NCI-H187 (cell line): ENCODE measurements at regions not wholly inside any gene's neighbourhood (a gene's known extent, or its start where the extent isn't known, plus 50 kb on each side); places are given as distances from the start of the nearest gene placed in this dataset.
"Not testable (repeated sequence)": the region's sequence is repeated elsewhere in the genome, so short reads cannot be mapped to it uniquely, and the experiment has no call there.

Source experiments
- DNase-seq, 2 experiments: peaks; one replicate each; lab custom pipeline; 2025; lab: John Stamatoyannopoulos, UW

DNA sequence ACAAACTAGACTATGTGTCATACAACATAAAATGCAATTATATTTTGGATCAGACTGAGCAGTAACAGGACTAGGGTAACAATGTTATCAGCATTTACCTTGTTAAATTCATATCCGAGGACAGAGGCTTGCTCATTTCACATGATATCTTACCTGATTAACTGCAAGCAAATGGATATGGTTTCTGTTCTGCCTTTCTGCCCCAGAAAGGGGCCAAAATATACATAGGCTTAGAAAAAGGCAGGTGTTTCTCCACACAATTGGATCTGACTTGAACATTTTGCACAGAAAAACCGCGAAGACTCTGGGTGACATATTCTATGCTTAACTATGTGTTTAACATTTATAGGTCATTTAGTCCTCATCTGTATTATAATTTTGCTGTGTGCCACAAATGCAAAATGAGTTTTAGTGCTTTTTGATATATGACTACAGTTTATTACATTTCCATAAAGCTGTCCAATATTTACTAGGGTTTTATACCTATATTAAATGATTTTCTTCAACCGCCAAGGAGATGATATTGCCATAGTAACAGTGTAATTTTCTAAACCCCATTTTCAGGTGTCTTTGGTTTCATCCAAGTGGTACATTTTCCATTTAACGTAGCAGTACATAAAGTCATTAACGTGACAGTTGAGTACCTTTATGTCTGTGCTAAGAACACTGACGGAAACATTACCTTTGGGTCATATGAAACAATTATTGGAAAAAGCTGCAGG, 249.3 kb upstream of the KRR1 start:
- no peak for DNase-seq

DNA sequence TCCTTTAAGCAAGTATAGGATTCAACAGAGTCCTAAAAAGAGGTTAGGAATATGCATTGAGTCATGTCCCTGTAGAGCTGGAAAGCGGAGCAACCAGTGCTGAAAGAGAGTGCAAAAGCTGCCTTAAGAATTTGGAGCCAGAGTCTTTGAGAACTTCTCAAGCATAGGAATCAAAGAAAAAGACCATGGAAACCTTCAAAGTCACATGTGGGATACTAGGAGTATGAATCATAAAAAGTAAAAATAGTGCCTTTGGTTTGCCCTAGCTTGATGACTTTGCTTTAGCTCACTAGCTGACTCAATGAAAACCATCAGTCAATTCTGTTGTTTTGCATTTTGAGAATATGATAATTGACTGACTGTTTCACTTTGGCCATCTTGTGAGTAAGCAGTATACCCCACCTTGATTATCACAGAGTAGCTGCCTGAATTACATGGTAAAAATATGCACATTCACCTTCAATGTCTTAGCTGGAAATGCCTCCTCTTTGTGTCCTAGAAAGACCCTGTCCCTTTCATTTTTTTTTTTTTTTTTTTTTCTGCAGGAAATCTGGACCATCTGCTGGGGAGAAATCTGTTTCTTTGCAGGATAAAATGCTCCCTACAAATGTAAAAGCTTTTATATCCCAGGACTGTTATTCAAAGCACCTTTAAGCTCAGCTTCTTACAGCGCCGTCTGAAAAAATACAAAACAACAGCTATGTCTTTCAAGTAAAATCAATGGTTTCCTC, 248.6 kb upstream of the KRR1 start:
- no peak for DNase-seq

DNA sequence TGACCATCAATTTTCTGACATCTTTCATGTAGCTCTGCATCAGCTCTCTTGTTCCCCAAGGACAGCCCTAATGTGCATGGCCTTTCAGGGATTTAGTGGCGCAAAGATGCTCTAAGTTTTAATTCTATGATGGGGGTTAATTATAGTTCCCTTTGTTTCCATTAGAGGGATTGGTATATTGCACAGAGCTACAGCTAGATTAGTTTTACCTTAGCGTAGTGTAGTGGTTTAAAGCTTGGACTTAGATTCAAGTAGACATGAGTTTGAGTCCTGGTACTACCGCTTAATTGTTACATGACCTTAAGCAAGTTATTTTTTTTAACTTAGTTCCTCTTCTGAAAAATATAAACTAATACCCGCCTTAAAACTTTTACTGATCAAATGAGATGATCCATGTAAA, 247.8 kb upstream of the KRR1 start:
- no peak for DNase-seq

DNA sequence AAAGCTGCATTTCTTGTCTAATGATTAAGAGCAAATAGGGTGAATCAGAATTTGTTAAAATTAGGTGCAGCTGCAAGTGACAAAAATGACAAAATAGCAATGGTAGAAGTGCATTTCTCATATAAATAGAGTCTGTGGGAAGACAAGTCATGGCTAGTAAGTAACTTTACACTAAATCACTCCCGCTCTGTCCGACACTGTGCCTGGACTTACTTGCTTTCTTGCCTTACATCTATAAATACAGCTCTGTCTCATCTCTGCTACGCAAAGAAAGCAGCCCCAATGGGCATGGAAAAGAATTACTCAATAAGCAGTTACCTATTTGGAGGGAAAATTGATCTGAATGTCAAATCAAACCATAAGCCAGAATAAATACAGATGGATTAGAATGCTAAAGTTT, 245.4 kb upstream of the KRR1 start:
- DNase-seq = no peak

DNA sequence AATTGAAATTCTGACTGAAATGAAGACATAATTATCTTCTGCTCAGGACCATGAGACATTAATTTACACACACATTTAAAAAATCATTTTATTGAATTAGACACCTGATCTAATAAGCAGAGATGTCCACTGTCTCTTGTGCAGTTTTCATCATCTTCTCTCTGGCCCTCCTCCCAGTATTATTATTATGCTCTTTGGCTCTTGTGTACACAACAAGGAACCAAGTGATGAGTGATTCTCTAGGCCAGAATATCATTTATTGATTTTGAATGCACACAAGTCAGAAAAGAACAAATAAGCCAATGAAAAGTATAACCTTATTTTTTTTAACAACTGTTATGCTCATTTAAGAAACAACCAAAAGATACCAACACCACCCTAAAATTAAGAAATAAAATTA, 244.7 kb upstream of the KRR1 start:
- no peak for DNase-seq

DNA sequence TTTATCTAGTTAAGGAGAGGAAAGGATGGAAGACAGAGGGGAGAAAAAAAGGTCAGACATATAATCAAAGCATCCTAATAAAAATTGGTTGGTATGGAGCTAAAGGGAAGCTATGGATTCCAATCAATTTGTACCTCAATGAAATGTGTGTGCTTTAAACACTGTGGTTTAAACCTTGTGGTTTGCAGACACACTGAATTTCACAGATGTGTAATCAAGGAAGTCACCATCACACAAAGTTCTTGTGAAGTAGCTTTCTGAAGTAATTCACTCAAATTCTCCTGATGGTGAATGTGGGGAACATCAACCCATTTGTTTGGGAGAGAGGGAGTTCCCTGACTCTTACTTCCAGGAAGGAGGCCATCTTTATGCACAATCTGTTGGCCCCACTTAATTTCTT, 243.3 kb upstream of the KRR1 start:
- DNase-seq = no peak

DNA sequence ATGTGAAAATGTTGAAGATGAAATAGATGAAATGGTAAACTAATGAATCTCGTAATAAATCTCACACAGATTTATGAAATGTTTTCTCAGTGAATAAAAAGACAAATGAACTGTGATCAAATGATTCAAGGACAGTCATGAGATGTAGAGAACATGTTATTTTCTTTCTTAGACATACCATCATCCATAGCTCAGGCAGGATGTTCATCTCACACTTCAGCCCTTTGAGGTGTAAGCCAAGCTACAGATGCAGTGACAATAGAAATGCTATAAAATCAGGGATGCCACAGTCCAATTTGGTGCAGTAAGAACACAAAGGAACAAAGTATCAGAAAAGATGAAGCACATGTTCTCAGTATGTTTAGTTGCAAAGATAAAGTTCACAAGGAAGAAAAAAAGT, 242.7 kb upstream of the KRR1 start:
- no peak for DNase-seq

DNA sequence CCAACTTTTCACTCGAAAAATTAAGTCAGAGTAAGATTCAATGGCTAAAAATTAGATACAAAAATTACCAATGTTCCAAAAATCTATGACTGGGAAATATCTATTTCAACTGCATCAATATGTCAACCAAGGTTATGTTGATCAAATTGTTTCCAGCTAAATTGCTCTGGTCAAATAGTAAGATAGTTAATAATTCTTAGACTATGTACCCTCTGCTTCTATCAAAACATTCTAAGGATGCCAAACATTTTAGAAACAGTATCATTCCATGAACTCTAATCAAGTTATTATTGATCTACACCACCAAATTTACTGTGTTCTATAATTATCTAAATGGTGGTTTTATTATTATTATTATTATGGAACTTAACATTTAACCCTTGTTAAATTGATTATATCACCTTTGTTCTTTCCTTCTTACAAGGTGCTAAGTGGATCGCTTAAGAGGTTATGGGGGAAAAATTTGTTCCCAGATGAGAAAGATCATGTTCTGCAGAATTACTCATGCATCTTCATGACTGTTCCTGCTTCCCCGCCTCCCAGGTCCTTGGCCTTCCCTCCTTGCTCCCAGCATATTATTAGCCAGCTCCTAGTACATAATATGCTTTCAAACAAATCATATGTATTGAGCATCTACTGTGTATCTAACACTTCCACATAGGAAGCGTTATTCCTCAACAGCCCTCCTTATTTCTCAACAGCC, 240.5 kb upstream of the KRR1 start:
- no peak for DNase-seq

DNA sequence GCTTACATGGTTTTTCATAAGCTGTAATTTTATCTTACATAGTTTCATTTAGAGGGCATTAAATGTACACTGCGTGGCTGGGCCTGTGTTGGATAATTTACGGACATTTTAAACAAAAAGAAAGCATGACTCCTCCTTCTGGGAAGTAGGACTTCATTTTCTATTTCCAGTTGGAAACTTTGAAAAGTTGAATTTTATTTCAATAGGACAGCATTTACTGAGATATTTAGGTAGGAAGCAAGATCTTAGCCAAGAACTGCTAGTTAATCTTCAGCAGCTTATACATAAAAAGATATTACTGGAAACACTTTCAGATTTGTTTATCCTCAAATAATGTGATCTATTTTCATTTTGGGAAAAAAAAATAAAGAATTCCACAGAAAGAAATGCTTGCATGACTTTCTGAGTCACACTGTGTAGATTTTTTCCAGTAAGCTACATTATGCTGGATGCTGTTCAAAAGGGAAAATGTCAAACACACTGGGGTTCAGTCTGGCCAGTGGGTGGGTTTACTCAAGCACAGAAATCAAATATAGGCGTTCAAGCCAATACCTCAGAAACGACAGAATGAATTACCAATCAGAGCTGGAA, 239.4 kb upstream of the KRR1 start:
- no peak for DNase-seq

DNA sequence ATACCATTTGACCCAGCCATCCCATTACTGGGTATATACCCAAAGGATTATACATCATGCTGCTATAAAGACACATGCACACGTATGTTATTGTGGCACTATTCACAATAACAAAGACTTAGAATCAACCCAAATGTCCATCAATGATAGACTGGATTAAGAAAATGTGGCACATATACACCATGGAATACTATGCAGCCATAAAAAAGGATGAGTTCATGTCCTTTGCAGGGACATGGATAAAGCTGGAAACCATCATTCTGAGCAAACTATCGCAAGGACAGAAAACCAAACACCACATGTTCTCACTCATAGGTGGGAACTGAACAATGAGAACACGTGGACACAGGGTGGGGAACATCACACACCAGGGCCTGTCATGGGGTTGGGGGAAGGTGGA, 237.6 kb upstream of the KRR1 start:
- DNase-seq = not testable (repeated sequence)

DNA sequence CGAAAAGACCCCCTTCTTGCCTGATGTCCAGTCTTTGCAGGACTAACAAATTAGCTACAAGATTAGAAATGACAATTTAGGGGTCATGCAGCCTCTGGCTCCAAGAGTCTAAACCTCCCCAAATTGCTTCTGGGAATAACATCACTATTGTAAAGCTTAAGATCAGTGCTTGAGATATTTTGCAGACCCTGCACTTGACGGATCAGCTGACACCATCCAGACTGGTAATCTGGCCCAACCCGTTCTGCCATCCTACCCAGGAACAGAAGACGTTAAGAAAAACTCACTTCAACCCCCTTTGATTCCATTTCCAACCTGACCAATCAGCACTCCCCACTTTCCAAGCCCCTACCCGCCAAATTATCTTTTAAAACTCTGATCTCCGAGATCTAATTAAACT, 236.7 kb upstream of the KRR1 start:
- no peak for DNase-seq

DNA sequence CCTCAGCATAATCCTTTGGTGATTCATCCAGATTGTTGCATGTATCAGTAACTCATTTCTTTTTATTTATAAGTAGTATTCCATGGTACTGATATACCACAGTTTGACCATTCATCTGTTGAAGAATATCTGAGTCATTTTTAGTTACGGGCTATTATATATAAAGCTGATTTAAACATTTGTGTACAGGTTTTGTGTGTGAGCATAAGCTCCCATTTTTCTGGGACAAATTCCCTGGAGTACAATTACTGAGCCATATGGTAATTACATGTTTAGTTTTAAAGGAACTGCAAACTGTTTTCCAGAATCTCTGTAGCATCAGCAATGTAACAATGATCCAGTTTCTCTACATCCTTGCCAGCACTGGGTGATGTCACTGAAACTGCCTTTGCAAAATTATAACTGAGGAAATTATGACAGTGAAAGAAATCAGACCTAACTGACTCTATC, 236.2 kb upstream of the KRR1 start:
- DNase-seq = no peak

DNA sequence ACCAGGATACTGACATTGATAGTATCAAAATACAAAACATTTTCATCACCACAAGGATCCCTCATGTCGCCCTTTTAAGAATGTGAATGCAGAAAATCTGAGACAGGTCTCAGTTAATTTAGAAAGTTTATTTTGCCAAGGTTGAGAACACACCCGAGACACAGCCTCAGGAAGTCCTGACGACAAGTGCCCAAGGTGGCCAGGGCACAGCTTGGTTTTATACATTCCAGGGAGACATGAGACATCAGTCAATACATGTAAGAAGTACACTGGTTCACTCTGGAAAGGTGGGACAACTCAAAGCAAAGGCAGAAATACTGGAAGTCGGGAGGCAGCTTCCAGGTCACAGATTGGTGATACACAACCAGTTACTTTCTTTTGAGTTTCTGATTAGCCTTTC, 235.2 kb upstream of the KRR1 start:
- no peak for DNase-seq

DNA sequence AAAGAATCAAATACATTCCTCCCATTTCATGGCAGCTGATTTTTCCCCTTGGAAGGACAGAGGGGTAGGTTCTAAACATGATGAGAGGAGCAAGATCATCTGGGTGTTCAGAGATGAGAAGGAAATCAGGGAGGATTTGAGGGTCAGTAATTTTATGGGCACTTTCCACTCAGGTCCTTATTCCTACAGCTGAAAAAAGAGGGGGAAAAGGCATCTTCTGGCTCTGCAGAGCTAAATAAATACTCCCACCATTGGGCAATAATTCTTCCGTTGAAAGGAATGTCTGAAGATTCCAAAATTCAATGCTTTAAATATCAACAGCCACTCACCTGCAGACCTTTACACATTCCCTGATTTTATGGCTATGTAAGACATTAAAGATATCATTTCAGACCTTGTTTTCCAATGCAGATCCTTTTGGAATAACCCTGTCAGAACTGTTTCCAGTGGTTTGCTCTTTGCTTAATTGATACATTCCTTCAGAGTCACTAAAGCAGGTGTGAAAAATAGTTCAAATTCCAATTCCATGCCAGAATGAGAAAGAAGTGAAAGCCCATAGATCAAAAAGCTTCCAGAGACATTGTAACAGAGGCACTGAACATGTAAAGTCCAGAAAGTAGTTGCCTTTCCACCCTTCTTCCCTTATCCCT, 233.3 kb upstream of the KRR1 start:
- DNase-seq = no peak

DNA sequence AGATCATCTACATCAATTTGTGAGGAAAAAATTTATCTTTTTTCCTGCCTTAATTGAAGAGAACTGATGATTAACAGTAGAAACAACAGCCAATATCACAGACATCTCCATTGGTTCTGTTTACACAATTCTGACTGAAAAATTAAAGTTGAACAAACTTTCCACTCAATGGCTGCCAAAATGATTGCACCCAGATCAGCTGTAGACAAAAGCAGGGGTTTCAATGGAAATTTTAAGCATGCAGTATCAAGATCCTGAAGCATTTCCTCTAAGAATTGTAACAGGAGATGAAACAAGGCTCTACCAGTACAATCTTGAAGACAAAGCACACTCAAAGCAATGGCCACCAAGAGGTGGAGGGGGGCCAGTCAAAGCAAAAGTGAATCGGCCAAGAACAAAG, 231.6 kb upstream of the KRR1 start:
- no peak for DNase-seq

DNA sequence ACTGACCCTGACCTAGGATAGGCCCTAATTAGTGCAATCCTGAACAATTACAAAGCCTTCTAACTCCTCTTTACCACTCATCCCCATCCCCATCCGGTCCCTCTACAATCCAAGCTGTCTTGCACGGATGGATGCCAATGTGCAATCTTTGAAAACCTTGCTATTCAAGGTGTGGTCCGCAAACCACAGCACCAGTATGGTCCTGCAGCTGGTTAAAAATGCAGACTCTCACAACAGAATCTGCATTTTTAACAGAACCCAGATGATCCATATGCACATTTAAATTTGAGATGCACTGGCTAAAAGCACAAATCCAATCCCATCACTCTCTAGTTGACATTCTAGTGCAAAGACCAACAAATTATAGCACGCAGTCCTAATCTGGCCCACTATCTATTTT, 230.6 kb upstream of the KRR1 start:
- no peak for DNase-seq

DNA sequence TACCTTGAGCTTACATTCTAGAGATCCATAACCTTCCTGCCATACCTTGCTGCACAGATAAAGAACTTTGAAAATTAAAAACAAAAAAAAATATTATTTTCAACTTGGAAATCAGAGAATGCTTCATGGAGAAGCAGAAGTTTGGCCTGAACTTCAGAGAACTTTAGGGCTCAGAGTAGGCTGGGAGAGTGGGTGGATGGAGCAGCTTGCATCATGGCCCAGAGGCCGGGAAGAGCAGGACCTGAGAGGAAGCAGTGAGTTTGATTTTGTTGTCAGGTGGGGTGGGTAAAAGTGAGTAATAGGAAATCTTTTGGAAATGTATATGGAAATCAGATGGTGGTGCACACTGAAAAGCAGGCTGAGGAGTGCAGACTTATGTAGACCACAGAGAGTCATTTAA, 228.5 kb upstream of the KRR1 start:
- DNase-seq = no peak

DNA sequence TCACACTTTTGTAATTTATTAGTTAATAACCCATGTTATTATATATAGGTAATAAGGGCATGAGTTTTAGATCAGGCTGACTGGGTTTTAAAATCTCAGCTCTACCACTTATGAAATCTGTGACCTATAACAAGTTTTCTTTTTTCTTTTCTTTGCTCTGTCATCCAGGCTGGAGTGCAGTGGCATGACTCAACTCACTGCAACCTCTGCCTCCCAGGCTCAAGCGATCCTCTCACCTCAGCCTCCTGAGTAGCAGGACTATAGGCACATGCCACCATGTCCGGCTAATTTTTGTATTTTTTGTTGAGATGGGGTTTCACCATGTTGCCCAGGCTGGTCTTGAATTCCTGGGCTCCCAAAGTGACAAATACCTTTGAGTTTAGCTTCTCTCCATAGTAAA, 227.7 kb upstream of the KRR1 start:
- not testable (repeated sequence) for DNase-seq

DNA sequence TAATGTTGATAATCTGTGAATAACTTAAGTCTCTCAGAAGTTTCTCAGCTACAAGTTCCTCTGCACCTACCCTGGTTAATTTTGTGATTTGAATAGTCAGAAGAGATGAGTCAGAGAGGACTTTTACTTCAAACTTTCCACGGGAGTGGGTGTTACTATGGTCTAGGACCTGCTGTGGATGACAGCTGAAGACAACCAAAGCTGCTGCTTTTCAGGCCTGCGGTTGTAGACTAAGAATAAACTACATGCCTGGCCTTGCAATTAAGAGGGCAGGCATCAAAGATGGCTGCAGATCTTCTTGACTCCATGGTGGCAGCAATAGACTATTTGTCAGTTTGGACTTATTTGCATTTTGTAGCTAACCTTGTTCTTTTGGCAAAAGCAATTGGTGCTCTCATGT, 227.1 kb upstream of the KRR1 start:
- no peak for DNase-seq

DNA sequence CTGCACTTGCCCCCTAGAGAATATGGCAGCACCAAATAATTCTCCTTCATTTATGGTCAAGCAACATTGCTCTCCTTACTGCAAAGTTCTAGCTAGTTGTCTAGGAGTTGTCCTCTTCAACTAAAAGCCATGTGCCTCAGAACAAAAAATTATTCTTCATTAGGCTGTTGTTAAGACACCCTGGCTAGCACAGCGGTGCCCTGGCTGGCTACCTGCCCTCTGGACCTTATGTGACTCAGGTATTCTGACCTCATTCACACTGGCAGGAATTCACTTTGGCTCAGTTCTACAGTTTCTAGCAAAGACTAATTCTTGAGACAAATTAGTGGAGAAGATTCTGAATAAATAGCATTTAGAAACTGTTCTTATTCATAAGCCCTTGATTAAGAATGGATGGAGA, 224.4 kb upstream of the KRR1 start:
- no peak for DNase-seq

DNA sequence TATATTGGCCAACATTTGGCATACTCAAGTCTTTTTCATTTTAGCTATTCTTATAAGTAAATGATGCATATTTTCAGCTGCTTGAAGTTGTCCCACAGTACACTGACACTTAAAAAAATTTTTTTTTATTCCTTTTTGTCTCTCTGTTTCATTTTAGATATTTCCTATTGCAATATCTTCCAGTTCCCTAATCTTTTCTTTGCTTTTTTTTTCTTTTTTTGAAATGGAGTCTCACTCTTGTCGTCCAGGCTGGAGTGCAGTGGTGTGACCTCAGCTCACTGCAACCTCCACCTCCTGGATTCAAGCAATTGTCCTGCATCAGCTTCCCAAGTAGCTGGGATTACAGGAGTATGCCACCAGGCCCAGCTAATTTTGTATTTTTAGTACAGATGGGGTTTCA, 217.4 kb upstream of the KRR1 start:
- DNase-seq = no peak

DNA sequence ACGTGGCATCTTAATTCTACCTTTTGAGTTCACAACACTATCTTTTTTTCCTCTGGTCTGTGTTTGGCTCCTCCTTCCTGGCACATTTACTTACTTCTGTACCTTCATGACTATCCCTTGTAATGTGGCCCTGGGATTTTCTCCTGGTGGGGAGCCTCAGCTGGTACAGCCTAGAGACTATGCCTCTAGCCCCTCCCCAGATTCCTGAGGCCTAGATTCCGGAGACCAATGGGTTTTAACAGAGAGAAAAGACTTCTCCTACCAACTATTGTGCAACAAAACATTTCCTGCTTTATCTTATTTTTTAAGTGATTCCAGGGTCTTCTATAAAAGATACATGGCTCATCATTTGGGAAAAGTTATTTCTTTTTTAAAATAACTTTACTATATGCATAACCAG, 216.2 kb upstream of the KRR1 start:
- DNase-seq = no peak
